COLO668 (cell line): ENCODE measurements at regions not wholly inside any gene's neighbourhood (a gene's known extent, or its start where the extent isn't known, plus 50 kb on each side); places are given as distances from the start of the nearest gene placed in this dataset.

Source experiments
- DNase-seq: peaks from one replicate; lab custom pipeline; 2025; ENCODE audit not compliant: unreplicated experiment; lab: John Stamatoyannopoulos, UW

GRCh38 chr9:105912157-105912862 lies 218.0 kb downstream of the TMEM38B start:
- DNase-seq, result no peak

DNA sequence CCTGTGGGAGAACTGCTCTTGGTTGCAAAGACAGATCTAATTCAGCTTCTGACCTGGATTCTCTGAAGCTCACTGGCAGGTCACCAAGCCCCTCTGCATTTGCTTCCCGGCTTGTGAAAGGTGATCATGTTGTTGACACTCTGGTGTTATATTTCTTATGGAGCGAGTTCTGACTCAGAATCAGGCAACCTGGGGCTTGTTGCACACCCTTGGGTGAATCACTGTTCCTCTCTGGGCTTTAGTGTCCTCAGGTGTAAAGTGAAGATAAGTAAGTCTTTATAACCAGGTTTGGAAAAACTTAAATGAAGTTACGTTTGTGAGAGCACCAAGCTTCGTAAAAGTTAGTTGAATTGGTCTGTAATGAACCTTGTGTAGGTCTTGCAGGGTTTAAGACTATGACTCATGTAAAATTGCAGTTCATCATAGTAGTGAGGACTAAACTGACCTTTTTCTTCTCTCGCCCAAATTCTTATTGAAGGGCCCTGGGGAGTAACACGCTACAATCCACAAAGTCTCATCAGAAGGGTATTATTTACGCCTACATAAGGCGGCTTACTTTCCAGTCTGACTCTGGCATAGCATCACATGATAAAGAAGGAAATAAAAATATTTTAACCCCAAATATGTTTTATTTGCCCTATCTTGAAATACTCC lies 218.6 kb downstream of the TMEM38B start:
- peak; percentile 37 for DNase-seq

DNA sequence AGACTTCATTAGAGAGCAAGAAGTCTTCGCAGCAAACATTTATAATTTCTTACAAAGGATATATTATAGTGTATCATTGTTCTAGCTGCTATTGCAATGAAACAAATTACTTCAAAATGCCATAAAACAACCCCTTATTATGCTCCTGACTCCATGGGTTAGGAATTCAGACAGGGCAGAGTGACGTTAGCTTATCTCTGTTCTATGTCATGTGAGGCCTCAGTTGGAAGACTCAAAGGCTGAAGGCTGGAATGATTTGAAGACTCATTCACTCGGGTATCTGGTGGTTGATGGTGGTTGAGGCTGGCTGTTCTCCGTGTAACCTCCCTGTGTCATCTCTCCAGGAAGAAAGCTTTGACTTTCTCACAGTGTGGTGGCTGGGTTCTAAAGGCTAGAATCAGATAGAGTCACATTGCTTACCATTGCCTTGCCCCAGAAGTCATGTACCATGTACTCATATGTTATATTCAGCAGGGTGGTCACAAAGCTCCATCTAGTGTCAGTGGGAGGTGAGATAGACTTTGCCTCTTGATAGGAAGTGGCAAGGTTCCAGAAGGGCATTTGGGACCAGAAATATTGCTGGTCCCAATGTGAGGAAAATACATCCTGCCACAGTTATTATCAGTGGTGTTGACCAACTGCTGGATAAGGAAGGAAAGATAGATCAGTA lies 226.9 kb downstream of the TMEM38B start:
- no peak for DNase-seq

GRCh38 chr9:105928416-105928815 lies 234.1 kb downstream of the TMEM38B start:
- DNase-seq, result no peak

DNA sequence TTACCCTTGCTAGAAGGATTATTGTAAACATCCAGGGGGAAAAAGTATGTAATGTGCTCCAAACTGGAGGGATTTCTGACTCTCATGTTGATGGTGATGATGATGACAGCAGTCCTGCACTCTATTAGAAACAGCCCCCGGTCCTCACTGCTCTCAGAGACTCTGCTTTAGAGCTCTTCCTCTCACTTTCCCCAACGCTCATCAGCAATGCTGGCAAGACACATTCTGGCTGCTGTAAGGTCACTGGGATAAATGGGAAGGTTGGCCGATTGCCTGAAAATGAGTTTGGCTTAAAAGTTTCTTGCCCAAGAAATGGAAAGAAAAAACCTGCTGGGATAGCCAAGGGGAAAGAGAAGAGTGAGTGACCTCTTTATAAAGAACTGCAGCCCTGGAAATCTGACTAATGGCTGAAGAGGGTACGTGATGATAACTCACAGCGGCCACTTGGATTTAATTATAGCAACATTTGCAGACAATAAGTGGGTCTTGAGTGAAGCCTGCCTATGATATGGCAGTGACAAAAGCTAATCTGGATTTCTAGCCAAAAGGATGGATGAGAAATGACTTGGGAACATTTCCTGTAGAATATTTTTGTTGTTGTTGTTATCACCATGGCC lies 235.8 kb downstream of the TMEM38B start:
- DNase-seq, result no peak

DNA sequence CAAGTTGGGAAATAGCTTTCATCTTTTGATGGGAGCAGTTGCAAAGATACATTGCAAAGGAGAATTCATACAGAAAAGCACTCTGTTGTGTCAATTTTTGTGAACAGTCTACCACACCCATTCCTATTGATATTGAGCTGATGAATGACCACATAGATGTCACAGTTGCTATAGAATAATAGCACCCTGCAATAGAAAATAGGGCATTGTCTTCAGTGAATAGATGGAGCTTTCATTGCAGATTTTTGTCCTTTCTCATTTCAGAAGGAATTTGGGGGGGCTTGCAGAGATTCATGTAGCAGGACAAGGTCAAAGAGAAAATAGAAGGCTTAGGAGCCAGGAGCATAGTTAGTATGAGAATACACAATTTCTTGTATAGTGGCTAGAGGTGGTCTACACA lies 237.9 kb downstream of the TMEM38B start:
- DNase-seq, result no peak

DNA sequence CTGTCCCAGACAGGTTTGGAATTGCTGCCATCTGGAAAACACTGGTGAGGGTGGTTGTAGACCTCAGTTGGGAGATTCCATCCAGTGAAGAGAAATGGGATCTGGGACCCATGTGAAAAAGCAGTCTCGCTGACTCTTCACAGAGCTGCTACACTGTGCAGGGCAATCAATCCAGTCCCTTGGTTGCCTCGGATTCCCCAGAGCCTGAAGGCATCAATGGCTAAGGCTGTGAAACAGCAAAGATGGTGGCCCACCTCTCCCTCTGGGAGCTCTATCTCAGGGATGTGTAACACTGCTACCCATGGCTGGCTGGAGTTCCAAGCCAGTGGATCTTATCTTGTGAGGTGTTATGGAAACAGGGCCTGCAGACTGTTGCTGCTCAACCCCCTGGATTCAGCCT lies 256.1 kb downstream of the TMEM38B start:
- no peak for DNase-seq

GRCh38 chr9:105950894-105951293 lies 256.6 kb downstream of the TMEM38B start:
- no peak for DNase-seq

DNA sequence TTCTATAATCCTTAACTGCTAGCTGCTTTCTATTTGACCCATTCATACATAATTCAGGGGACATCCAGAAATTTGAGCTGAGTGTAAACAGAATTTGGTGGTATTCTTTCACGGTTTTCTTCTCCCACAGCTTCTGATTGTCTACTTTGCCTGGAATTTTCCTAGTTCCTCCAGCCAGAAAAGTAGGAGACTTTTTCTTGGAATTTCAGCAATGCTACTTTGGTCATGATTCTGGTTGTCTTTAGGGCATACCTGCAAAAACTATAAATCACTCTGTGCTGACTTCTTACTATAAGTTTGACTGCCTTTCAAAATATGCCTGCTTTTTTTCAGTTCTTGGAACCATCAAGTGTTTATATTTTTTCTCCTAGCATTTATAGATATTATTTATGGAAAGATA lies 260.2 kb downstream of the TMEM38B start:
- no peak for DNase-seq

- no peak for DNase-seq
Measured at GRCh38 chr9:105957830-105958229, 263.5 kb downstream of the TMEM38B start.

DNA sequence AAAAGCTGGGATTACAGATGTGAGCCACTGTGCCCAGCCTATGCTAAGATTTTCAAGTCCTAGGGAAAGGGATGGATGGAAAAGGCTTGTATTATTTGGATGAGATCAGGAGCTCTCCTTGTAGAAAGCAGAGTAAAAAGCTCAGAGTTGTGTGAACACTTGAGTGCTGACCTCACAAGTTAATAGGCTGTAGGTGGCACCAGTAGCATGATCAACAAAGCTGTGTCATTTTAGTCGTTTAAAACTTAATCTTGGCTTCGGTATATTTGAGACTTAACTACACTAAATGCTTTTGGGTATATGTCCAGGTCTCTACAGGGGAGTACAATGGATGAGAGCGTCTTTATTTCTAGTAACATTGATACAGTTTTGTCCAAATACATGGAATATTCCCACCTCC lies 264.2 kb downstream of the TMEM38B start:
- no peak for DNase-seq

GRCh38 chr9:105959531-105959930 lies 265.2 kb downstream of the TMEM38B start:
- DNase-seq, result no peak

DNA sequence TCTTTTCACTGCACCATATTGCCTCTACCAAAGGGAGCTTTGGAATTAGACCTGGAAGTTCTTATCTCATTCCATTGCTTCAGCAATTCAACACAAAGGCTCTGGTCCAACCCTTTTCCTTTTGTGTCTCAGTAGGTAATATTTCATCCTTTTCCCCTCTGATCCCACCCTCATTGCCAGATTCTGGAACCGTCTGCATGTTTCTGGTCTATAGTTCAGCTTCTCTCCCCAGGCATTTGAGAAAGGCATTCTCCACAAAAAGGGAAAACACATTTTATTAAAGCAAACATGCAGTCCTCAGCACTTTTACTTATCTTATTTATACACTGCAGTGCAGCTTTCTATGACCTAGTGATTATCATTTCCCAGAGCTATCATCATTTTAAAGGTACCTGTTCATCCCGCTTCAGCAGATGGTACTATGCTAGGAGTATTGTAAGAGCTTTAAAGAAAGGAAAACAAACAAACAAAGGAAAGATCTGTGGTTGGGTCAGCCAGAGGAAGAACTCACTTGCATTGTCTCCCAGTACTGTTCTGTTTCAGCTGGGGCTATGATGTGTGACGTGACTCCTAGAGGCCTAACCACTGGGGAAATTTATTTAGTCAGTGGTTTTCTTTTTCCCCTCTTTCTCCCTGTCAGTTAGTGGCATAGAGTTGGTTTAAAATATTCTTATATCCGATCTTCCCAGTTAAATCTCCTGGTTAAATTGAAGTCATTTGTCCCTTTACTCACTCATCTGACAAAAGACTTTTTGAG lies 269.2 kb downstream of the TMEM38B start:
- DNase-seq, result no peak

- no peak for DNase-seq
Measured at GRCh38 chr9:105964156-105964555, 269.8 kb downstream of the TMEM38B start.

- DNase-seq, result no peak
Measured at GRCh38 chr9:105966834-105967233, 272.5 kb downstream of the TMEM38B start.

- DNase-seq, result no peak
Measured at GRCh38 chr9:105967248-105967647, 272.9 kb downstream of the TMEM38B start.

DNA sequence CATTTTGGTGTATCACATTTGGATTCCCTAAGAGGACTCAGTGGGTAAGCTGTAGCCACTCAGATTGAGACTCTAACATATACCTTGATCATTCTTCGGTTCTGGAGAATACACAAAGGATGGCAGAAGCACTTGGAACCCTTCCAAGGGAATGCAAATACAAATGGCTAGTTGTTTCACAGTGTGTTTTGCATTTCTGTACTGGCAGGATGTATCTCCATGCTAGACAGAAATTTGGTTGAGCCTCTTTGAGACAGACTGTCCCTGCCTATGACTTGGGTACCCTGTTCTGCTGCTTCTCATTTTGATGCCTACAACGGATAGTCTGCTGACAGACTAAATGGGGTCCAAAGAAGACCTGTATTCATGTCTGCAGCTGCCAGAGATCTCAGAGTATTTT lies 273.5 kb downstream of the TMEM38B start:
- no peak for DNase-seq

DNA sequence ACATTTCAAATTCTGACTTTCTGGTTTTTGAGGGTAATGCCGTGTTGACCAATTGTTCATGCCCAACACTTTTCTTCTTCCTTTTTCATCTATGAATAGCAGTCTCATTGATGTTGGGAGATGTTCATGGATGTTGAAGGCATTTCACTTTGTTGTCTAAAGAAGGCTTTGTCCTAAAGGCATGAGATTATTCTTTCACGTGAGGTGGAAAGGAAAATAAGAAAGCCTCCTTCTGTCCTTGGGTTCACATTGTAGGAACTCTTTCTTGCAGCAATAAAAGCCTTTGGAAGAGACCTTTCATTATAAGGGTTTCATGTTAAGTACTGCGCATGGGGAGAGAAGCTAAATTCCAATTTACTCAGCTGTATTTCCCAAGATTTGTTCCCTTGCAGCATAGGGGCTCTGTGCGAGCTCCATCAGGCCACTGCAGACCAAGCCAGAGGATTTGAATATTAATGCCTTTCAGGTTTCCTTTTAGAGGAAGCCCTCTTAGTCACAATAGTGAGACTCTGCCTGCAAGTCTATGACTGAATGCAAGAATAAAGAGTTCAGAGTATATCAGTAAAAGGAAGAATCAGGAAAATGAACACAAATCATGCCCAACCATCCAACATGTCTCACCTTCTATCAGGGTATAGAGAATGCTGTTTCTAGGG lies 274.6 kb downstream of the TMEM38B start:
- no peak for DNase-seq

DNA sequence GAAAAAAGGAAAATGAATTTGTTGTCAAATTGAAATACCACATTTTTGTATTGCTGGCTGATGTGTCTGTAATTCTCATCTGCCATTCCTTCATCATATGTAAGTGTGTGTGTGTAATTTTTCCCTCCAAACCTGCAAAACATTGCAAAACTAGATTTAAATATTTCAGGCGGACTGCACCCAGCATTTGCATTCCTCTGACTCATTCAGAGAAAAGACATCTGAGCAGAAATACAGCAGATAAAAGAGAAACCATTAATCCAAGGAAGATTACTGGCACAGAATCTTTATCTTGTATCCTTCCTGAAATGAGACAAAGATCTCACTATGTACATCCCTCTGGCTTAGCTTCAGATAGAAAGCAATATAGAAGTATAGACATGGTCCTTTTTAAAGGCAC lies 275.3 kb downstream of the TMEM38B start:
- DNase-seq, result no peak

- no peak for DNase-seq
Measured at GRCh38 chr9:105971986-105972385, 277.6 kb downstream of the TMEM38B start.
